Activated T-cell treated with anti-CD3 and anti-CD28 coated beads, Interleukin-2, amount 50 U/mL, for 4 hours (primary cell): ENCODE measurements at regions not wholly inside any gene's neighbourhood (a gene's known extent, or its start where the extent isn't known, plus 50 kb on each side); places are given as distances from the start of the nearest gene placed in this dataset.

ENCODE experiments used
- ATAC-seq, 2 donors: fragments of 200-7000 bp; cut with Tn5 transposase; one replicate each; pipeline ENCODE4 v1.10.0; 2021
- DNase-seq: peaks from one replicate; pipeline ENCODE4 v3.0.0-alpha.2; 2020
- H3K27me3 Mint-ChIP-seq: one replicate; pipeline ENCODE4 v1.8.0; 2021; ENCODE audit warnings: low read depth, mixed read lengths
- H3K36me3 Mint-ChIP-seq: one replicate; pipeline ENCODE4 v1.8.0; 2022; ENCODE audit warnings: mixed read lengths; ENCODE audit not compliant: insufficient read depth
- H3K4me1 Mint-ChIP-seq: one replicate; pipeline ENCODE4 v1.8.0; 2021; ENCODE audit warnings: low read depth, mixed read lengths
- H3K4me3 Mint-ChIP-seq: one replicate; pipeline ENCODE4 v1.8.0; 2021; ENCODE audit warnings: mild to moderate bottlenecking, moderate library complexity, mixed read lengths
- H3K9me3 Mint-ChIP-seq: one replicate; pipeline ENCODE4 v1.8.0; 2021; ENCODE audit warnings: mixed read lengths

DNA sequence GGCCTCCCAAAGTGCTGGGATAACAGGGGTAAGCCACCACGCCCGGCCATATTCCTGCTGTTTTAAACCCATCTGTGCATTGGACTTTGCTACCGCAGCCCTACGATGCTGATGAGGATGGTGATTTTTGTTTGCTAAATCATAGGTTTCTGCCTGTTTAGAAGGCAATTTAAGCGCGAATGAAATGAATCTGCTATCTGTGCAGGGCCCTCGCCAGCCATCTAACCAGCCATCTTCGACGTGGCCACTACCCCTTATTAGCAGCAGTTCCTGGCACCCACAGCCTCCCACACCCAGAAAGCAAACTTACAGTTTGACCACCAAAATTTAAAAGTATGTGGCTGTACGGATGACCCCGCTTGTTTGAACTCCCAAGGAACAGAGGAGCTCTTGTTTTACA is 178.5 kb downstream of the SHOX start:
- no peak for DNase-seq
- Mint-ChIP-seq H3K9me3 (peaks cover 2% of the 10 kb centered on the region), H3K27me3 (peaks cover 10% of the 10 kb centered on the region), H3K4me1 (peaks cover 2% of the 10 kb centered on the region), H3K4me3 (no peak overlapping the region), H3K36me3 (no peaks in the 10 kb centered on the region)
- no peak for ATAC-seq

DNA sequence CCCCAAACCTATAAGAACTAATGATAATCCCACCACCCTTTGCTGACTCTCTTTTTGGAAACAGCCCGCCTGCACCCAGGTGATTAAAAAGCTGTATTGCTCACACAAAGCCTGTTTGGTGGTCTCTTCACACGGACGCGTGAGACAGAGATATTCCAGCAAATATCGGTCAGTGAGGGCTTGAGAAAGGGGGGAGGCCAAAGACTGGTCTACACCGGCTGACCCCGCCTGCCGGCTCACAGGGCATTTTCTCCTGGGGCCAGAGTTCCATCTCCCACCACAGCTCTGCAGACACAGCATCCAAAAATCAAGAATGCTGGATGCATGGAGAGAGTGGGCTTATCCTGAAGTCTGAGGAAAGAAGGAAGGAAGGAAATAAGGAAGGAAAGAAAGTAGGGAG is 176.0 kb downstream of the SHOX start:
- H3K36me3 Mint-ChIP-seq = no peaks in the 10 kb centered on the region
- ATAC-seq (no peak), DNase-seq (no peak)
- no peak overlapping the region for H3K4me3 Mint-ChIP-seq
- H3K27me3 Mint-ChIP-seq = peaks cover 15% of the 10 kb centered on the region
- H3K4me1 Mint-ChIP-seq = peaks cover 2% of the 10 kb centered on the region
- peaks cover 3% of the 10 kb centered on the region for H3K9me3 Mint-ChIP-seq

DNA sequence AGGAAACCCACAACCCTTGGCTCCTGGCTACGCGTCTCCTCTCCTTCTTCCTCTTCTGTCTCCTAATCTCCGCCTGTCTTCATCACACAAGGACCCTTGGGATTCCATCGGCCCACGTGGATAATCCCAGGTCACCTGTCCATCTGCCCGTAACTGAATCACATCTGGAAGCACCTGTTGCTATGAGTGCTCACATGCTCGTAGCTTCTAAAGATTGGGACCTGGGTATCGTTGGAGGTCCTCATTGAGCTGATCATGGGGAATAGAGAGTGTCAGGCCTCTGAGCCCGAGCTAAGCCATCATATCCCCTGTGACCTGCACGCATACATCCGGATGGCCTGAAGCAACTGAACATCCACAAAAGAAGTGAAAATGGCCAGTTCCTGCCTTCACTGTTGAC is 175.4 kb downstream of the SHOX start:
- H3K4me1 Mint-ChIP-seq = peaks cover 2% of the 10 kb centered on the region
- H3K27me3 Mint-ChIP-seq = peaks cover 15% of the 10 kb centered on the region
- DNase-seq (no peak), ATAC-seq (no peak)
- H3K36me3 Mint-ChIP-seq = no peaks in the 10 kb centered on the region
- H3K9me3 Mint-ChIP-seq = peaks cover 6% of the 10 kb centered on the region
- H3K4me3 Mint-ChIP-seq = no peak overlapping the region

DNA sequence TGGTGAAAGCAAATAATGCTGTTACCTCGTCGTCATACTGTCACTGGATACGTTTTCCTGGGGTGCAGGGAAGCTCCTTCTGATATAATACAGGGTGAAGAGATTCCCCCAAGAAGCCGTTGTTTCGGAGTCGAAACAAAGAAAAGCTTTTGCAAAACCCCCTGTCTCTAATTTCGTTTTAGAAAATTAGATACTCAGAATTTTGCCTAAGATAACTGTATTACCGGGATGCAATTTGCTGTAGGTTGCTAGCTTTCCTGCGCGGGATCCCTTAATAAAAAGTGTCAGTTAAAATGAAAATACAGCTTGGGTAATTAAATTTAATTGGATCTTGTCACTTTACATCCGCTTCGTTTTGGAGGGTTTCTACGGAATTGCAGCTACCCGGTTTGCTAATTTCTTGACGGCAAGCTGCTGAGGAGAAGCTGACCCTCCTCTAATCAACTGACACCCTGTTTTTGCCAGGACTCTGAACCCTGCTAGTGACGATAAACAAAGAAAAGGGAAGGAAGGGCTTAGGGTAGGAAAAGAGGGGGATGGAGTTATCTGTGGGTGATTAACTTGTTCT is 174.6 kb downstream of the SHOX start:
- Mint-ChIP-seq H3K36me3 (no peaks in the 10 kb centered on the region), H3K9me3 (peaks cover 10% of the 10 kb centered on the region), H3K4me3 (no peak overlapping the region), H3K4me1 (peaks cover 2% of the 10 kb centered on the region), H3K27me3 (peaks cover 15% of the 10 kb centered on the region)
- ATAC-seq (no peak), DNase-seq (no peak)

DNA sequence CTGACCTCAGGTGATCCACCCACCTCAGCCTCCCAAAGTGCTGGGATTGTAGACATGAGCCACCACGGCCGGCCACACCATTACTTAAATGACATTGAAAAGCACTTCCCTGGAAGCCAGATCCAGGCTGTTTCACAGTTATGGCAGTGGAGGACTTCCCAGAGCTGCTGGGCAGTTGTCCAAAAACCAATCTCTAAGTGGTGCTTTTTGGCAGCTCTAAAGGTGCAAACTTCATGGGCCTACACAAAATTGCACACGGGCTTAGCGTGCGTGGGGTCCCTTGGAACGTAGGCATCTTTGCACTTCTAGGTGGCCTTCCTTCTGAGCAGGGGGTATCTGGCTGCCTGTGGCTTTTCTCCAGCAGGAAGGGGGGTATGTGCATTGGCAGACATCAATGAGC is 172.3 kb downstream of the SHOX start:
- no peak for DNase-seq
- Mint-ChIP-seq H3K4me1 (peaks cover 2% of the 10 kb centered on the region), H3K9me3 (peaks cover 15% of the 10 kb centered on the region), H3K36me3 (no peaks in the 10 kb centered on the region), H3K27me3 (peaks cover 15% of the 10 kb centered on the region), H3K4me3 (no peak overlapping the region)
- ATAC-seq = no peak

DNA sequence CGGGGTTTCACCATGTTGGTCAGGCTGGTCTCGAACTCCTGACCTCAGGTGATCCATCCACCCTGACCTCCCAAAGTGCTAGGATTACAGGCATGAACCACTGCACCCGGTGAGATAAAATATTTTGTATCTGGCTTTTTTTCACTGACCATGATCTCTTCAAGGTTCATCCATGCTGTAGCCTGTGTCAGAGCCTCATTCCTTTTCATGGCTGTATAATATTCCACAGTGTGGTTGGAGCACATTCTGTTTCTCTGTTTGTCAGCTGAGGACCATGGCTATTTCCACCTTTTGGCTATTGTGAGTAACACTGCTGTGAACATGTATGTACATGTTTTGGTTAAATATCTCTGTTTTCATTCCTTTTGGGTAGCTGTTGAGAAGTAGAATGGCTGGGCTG is 169.2 kb downstream of the SHOX start:
- Mint-ChIP-seq H3K36me3 (no peaks in the 10 kb centered on the region), H3K4me3 (no peak overlapping the region), H3K4me1 (no peaks in the 10 kb centered on the region), H3K27me3 (peaks cover 6% of the 10 kb centered on the region), H3K9me3 (peaks cover 15% of the 10 kb centered on the region)
- ATAC-seq (no peak), DNase-seq (no peak)

DNA sequence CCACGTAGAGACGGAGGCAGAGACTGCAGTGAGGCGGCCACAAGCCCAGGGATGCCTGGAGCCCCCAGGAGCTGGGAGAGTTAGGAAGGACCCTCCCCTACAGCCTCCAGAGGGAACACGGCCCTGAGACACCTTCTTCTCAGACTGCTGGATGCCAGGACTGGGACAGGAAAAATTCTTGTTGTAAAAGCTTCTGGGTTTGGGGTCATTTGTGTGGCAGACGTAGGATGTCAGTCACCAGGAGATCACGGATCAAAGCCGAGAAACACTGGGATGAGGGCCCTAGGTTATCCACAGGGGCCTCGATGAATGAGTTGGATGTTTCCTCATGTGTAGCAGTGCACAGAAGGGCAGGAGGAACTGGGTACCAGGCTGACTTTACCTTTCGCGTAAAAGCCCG is 163.7 kb downstream of the SHOX start:
- Mint-ChIP-seq H3K27me3 (peaks cover 22% of the 10 kb centered on the region), H3K36me3 (no peaks in the 10 kb centered on the region), H3K9me3 (no peaks in the 10 kb centered on the region), H3K4me1 (no peaks in the 10 kb centered on the region), H3K4me3 (no peak overlapping the region)
- DNase-seq = no peak
- ATAC-seq = no peak

DNA sequence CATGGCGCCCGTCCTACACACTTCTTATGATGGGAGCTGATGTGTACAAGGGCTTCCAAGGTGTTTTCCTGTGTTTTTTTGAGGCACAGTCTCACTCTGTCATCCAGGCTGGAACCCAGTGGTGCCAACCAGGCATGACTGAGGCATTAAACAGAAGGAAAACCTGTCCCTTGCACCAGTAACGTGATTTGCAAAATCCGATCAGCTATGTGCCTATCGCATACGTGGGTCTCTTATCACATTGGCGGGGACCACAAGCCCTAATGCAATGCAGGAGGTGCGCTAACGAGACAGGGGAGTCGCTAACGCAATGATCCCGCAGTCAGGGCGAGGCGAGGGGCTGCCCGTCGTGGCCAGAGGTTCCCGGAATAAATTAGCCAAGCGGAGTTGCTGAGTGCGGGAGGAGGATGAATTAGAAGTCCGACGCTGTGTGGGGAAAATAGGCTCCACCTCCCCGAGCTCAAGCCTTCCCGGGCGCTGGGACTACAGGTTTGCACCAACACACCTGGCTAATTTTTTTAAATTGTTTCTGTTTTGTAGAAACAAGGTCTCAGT is 162.7 kb downstream of the SHOX start:
- H3K4me1 Mint-ChIP-seq = no peaks in the 10 kb centered on the region
- DNase-seq (no peak), ATAC-seq (no peak)

DNA sequence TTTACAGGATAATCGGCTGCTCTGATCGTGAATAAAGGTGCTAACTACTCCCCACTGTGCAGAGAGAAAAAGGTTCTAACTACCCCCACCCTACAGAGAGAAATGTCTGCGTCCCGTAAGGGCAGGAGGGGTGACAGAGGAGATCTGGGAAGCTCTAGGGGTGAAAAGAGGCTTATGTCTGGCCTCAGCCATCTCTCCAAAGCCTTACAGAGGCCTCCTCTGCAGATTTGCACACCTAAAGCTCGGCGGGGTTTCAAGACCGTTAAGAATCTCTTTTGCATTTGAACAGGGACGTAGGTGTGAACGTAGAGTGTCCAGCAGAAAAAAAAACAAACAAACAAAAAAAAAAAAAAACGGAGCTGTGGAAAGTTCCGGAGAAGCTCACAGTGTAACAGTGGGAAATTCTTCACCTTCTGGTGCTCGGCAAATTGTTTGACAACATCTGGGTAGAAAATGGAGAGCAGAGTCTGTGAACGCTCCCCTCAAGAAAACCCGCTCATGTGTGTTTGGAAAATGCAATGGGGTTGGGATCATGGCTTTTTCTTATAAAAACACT is 161.0 kb downstream of the SHOX start:
- DNase-seq = no peak

More for the DNA sequence above, 162.7 kb downstream of the SHOX start:
- Mint-ChIP-seq H3K4me3 (no peak overlapping the region), H3K36me3 (no peaks in the 10 kb centered on the region), H3K27me3 (peaks cover 25% of the 10 kb centered on the region), H3K9me3 (no peaks in the 10 kb centered on the region)

DNA sequence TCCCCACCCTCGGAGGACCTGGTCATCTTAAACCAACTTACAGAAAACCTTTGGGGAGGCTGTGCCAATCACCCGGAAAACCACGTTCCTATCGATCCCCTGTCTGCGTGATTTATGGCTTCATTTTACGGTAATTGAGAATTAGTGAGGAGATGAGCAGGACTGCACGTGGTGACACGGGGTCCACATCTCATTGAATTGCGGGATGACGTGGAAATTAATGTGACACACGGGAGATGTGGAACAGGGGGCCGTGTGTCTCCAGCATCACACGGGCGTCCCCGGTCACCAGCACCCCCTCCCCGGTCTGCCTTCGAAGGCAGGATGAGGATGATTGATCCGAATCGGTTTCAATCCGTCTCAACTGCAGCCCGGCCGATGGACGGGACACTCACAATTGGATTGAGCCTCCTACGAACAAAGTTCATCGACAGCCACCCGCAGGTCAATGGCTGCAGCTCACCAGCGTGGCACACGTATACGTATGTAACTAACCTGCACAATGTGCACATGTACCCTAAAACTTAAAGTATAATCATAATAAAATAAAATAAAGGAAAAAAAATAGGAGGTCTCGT is 160.3 kb downstream of the SHOX start:
- no peaks in the 10 kb centered on the region for H3K4me1 Mint-ChIP-seq
- no peak for ATAC-seq
- no peaks in the 10 kb centered on the region for H3K9me3 Mint-ChIP-seq
- no peak for DNase-seq
- no peak overlapping the region for H3K4me3 Mint-ChIP-seq
- H3K36me3 Mint-ChIP-seq = no peaks in the 10 kb centered on the region
- H3K27me3 Mint-ChIP-seq = peaks cover 25% of the 10 kb centered on the region

More for the DNA sequence above, 161.0 kb downstream of the SHOX start:
- no peak for ATAC-seq
- Mint-ChIP-seq H3K9me3 (no peaks in the 10 kb centered on the region), H3K4me1 (no peaks in the 10 kb centered on the region), H3K27me3 (peaks cover 25% of the 10 kb centered on the region), H3K4me3 (no peak overlapping the region), H3K36me3 (no peaks in the 10 kb centered on the region)

DNA sequence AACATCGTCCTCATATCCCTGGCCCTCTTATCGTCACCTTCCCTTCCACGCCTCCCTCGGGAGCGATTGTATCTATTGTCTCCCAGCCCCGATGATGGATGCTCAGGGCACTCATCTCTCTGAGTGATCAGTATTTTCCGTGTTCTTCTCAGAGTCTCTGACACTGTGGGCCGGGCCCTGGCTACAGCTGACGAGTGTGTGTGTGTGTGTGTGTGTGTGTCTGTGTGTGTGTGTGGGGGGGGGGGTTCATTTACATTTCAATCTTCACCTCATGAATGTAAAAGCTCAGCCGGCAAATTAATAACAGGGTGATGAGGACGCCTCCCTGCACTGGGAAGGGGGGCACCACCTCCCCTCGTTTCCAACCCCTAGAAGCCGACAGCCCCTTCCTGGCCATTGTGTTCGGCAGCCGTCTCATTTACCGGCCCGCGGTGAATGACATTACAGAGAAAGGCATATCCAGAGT is 159.5 kb downstream of the SHOX start:
- peaks cover 25% of the 10 kb centered on the region for H3K27me3 Mint-ChIP-seq
- H3K9me3 Mint-ChIP-seq = no peaks in the 10 kb centered on the region
- no peaks in the 10 kb centered on the region for H3K36me3 Mint-ChIP-seq
- H3K4me1 Mint-ChIP-seq = no peaks in the 10 kb centered on the region
- H3K4me3 Mint-ChIP-seq = no peak overlapping the region
- no peak for DNase-seq
- no peak for ATAC-seq

DNA sequence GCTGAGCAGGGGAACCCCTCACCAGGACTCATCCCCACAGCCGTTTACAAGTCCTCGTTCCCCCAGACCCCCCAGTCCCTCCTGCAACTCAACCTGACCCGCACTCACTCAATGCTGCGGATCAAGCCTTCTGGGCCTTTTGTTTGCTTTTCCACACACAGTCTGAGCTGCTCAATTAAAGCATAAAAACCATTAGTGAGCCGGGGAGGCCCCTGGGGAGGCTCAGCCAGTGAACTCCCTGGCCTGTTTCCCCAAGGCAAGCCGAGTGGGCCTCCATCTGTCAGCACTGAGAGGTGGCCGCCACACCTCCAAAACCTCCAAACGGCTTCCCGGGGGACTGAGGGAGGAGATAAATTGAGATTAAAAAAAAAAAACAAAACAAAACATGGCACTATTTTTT is 158.5 kb downstream of the SHOX start:
- DNase-seq (no peak), ATAC-seq (no peak)
- Mint-ChIP-seq H3K4me1 (no peaks in the 10 kb centered on the region), H3K9me3 (no peaks in the 10 kb centered on the region), H3K4me3 (no peak overlapping the region), H3K36me3 (no peaks in the 10 kb centered on the region), H3K27me3 (peaks cover 25% of the 10 kb centered on the region)

DNA sequence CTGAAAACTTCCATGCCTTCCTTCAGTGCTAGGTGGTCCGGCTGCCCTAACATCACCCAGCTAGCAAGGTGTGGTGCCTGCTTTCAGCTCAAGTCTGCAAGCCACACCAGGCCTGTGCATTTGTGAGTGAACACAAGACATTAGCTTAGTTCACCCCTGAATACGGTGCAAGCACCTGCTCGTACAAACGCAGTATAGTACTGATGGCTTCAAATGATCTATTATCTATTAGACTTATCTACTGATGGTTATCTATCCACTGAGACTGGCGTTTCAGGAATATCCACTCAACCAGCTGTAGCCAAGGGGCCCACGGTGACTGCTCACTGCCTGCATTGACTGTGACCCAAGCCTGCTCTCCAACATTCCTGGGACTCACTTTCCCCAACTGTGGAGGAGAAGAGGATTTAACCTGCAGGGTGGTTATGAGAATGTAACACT is 155.9 kb downstream of the SHOX start:
- no peak for ATAC-seq
- no peak overlapping the region for H3K4me3 Mint-ChIP-seq
- no peak for DNase-seq
- H3K27me3 Mint-ChIP-seq = peaks cover 16% of the 10 kb centered on the region
- H3K4me1 Mint-ChIP-seq = no peaks in the 10 kb centered on the region
- H3K9me3 Mint-ChIP-seq = no peaks in the 10 kb centered on the region
- no peaks in the 10 kb centered on the region for H3K36me3 Mint-ChIP-seq

DNA sequence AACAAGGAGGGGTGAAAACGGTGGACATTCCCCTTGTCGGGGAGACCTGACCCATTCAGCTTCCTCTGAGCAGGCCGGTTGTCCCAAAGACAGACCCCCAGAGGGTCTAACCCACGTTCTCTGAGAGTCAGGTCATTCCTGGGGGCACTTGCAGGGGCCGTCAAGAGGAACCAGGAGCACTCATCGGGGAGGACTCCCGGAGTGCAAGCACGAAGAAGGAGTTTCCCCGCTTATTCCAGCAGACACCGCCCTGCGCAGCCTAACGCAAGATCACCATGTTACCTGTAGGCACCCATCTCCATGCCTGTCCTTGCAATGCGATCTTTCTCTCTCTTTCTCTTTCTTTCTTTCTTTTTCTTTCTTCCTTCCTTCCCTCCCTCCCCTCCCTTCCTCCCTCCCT is 154.2 kb downstream of the SHOX start:
- Mint-ChIP-seq H3K4me3 (no peak overlapping the region), H3K4me1 (no peaks in the 10 kb centered on the region), H3K36me3 (no peaks in the 10 kb centered on the region), H3K9me3 (no peaks in the 10 kb centered on the region), H3K27me3 (peaks cover 5% of the 10 kb centered on the region)
- no peak for DNase-seq
- ATAC-seq = no peak
